ENCODE measurements at regions not wholly inside any gene's neighbourhood (a gene's known extent, or its start where the extent isn't known, plus 50 kb on each side); places are given as distances from the start of the nearest gene placed in this dataset.

- ChIA-PET CTCF (interaction anchor here (1.9 kb wide), 1 partner anchor 13 kb away, joined by 7 read pairs; no protein-coding TSS in a partner anchor), POLR2A (no interaction called here)
- no peak for DNase-seq (ENCODE audit: extremely low spot score)
- no peak for TF ChIP-seq CTCF (IDR thresholded peaks at IDR 0.05; ENCODE audit: control extremely low read depth, extremely low read depth, low read depth, missing control alignments)
Measured at GRCh38 chr5:120901199-120901598, 437.1 kb downstream of the PRR16 start.

GRCh38 chr5:120907953-120908352 is 443.9 kb downstream of the PRR16 start:
- ChIA-PET CTCF (interaction anchor here (1.7 kb wide), 1 partner anchor 20 kb away, joined by 5 read pairs; no protein-coding TSS in a partner anchor), POLR2A (no interaction called here)
- DNase-seq (ENCODE audit: extremely low spot score) = no peak
- TF ChIP-seq CTCF (IDR thresholded peaks at IDR 0.05; ENCODE audit: control extremely low read depth, extremely low read depth, low read depth, missing control alignments) = no peak

DNA sequence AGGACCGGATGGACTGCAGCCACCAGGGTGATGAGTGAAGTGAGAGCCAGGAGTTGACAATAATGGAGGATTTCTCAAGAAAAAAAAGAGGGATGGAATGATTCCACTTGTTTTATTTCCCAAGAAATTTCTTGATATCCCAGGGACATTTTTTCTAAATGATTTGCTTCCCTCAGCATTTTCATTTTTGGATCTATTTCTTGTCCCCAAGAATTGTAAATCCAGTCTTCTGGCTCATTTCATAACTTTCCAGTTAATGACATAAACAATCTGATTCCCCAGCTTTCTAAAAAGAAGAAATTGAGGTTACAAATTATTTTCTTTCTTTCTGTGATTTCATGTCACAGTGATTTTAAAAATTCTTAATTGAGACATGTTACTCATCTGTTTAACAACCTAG is 446.5 kb downstream of the PRR16 start:
- POLR2A ChIA-PET = no interaction called here
- CTCF ChIA-PET = no interaction called here
- no peak for TF ChIP-seq CTCF (IDR thresholded peaks at IDR 0.05; ENCODE audit: control extremely low read depth, extremely low read depth, low read depth, missing control alignments)
- no peak for DNase-seq (ENCODE audit: extremely low spot score)

GRCh38 chr5:120913396-120913795 is 449.3 kb downstream of the PRR16 start:
- ChIA-PET POLR2A (no interaction called here), CTCF (interaction anchor here (1.2 to 1.8 kb wide), 2 partner anchors 11 to 13 kb away, joined by 3 to 7 read pairs; no protein-coding TSS in a partner anchor)
- no peak for TF ChIP-seq CTCF (IDR thresholded peaks at IDR 0.05; ENCODE audit: control extremely low read depth, extremely low read depth, low read depth, missing control alignments)
- no peak for DNase-seq (ENCODE audit: extremely low spot score)

GRCh38 chr5:120917214-120917758 is 453.2 kb downstream of the PRR16 start:
- DNase-seq (ENCODE audit: extremely low spot score) = no peak
- ChIA-PET CTCF (interaction anchor here (0.7 kb wide), 1 partner anchor 26 kb away, joined by 3 read pairs; no protein-coding TSS in a partner anchor), POLR2A (no interaction called here)
- no peak for TF ChIP-seq CTCF (IDR thresholded peaks at IDR 0.05; ENCODE audit: control extremely low read depth, extremely low read depth, low read depth, missing control alignments)

GRCh38 chr5:120919017-120919416 is 454.9 kb downstream of the PRR16 start:
- CTCF ChIA-PET = no interaction called here
- TF ChIP-seq CTCF (IDR thresholded peaks at IDR 0.05; ENCODE audit: control extremely low read depth, extremely low read depth, low read depth, missing control alignments) = no peak
- POLR2A ChIA-PET = no interaction called here
- no peak for DNase-seq (ENCODE audit: extremely low spot score)

Measured in GM10248 (cell line).